ENCODE measurements at regions not wholly inside any gene's neighbourhood (a gene's known extent, or its start where the extent isn't known, plus 50 kb on each side); places are given as distances from the start of the nearest gene placed in this dataset.

GRCh38 chr7:25395976-25396375 is 167.7 kb upstream of the NPVF start:
- no peak for DNase-seq (ENCODE audit: low spot score)

GRCh38 chr7:25396668-25397067 is 168.4 kb upstream of the NPVF start:
- no peak for DNase-seq (ENCODE audit: low spot score)

GRCh38 chr7:25398418-25398817 is 170.1 kb upstream of the NPVF start:
- DNase-seq (ENCODE audit: low spot score): no peak

- no peak for DNase-seq (ENCODE audit: low spot score)
Observed at GRCh38 chr7:25399000-25399750, 170.9 kb upstream of the NPVF start.

- DNase-seq (ENCODE audit: low spot score): no peak
Observed at GRCh38 chr7:25402532-25402931, 174.2 kb upstream of the NPVF start.

GRCh38 chr7:25405736-25406135 is 177.4 kb upstream of the NPVF start:
- no peak for DNase-seq (ENCODE audit: low spot score)

DNA sequence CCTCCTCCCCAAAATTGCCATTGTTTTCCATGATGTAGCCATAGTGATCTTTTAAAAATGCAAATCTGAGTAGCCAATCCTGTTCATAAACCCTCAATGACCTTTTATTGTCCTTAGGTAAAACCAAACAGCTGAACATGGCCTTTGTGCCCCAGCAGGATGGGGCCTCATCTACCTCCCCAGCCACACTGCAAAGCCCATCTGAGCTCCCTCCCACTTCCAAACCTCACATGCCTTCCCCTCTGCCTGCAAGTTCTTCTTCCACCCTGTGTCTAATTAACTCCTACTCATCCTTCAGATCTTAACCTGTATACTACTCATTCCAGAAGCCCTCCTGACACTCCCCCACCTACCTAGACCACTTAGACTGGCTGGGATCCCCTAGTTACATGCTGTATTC is 178.8 kb upstream of the NPVF start:
- no peak for DNase-seq (ENCODE audit: low spot score)

- DNase-seq (ENCODE audit: low spot score): no peak
Observed at GRCh38 chr7:25408012-25408687, 179.9 kb upstream of the NPVF start.

- no peak for DNase-seq (ENCODE audit: low spot score)
Observed at GRCh38 chr7:25408876-25409275, 180.6 kb upstream of the NPVF start.

DNA sequence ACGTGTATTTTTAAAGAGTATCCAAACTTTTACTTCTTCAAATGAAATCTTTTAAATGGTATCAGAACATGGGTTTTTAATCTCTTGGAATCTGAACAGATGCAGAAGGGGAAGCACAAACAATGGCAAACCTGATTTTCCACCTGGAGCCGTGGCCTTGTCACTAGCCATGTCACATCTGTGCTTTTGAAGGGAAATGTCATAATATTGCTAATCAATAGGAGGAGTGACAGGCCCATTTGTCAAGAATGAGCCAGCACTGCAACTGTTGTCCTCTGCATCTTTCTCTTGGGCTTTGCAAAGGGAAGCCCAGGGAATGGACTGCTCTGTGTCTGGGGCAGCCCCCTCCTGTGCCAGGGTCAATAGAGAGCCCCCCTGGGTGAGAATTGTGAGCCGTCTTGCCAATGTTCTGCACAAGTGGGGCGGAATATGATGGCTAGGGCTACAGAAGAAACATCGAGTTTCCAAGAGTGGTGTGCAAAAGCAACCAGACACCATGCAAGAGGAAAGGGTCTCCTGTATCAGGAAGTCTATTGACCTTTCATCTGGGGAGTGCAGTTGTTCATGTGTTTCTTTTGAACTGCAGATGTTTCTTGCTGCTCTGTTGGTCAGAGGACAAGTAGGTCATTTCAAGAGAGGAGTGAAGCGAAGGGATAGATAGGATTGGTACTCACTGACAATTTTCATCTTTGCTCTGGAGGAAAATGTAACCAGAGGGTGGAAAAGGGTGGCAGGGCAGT is 181.8 kb upstream of the NPVF start:
- DNase-seq (ENCODE audit: low spot score): no peak

- no peak for DNase-seq (ENCODE audit: low spot score)
Observed at GRCh38 chr7:25420771-25421170, 192.5 kb upstream of the NPVF start.

GRCh38 chr7:25424113-25424512 is 195.8 kb upstream of the NPVF start:
- no peak for DNase-seq (ENCODE audit: low spot score)

DNA sequence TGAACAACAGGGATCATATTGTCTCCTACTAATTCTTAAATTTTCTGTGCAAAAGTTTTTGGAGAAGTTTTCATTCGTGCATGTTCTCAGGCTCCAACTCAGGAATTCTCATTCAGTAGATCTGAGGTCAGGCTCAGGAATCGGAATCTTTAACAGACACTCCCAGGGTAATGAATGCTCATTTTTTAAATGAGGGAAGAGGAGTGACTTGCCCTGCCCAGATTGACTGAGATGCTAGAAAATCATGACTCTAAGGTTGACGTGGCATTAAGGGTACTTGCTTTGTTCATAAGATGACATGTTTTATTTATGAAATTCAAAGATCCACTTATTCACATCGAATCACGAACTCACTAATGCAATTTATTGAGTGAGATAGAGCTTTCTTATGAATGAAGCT is 196.6 kb upstream of the NPVF start:
- DNase-seq (ENCODE audit: low spot score): no peak

- no peak for DNase-seq (ENCODE audit: low spot score)
Observed at GRCh38 chr7:25427721-25428120, 199.4 kb upstream of the NPVF start.

DNA sequence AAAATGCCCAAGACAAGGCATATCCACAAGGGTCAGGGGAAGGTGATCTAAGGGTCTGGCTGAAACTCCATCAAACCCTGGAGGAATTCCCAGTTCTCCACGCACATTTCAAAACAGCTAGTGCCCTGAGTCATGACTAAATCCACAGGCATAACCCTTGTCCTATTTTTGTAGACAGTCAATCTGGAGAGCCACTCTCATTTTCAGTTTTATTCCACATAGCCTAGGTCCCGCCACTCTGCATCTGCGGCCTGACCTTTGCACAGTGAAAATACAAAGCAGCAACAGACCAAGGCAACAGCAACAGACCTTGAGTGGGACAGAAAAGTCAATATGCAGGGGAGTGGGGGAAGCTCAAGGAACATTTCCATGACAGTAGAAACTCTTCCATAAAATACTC is 201.4 kb upstream of the NPVF start:
- no peak for DNase-seq (ENCODE audit: low spot score)

DNA sequence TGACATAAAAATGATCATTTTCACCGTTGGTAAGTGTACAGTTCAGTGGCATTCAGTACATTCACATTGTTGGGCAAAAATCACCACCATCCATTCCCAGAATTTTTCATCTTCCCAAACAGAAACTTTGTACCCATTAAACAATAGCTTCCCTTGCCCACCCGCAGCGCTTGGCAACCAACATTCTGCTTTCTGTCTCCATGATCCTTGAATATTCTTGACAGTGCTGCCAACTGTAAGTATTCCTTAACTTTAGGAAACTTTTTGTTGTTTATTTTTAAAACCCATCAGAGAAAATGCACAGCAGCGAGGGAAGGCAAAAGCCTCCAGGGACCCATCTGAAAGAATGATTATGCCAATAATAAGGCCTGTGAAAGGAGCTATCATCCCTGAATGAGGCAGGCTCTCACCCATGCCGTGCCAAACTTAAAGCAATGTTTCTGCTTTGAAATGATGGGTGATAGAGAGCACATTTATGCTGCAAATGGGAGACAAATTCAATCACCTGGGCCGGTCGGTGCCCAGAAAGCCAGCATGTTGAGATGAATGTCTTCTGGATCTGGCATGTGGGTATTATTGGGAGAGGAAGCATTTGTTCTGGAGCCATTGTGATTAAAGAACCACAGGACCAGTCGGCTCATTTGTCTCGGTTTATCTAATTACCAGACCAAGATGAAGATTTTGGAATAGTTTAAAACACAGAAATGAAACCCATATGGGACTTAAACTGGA is 202.1 kb upstream of the NPVF start:
- no peak for DNase-seq (ENCODE audit: low spot score)

- no peak for DNase-seq (ENCODE audit: low spot score)
Observed at GRCh38 chr7:25431956-25432450, 203.7 kb upstream of the NPVF start.

- DNase-seq (ENCODE audit: low spot score): no peak
Observed at GRCh38 chr7:25432807-25433206, 204.5 kb upstream of the NPVF start.

DNA sequence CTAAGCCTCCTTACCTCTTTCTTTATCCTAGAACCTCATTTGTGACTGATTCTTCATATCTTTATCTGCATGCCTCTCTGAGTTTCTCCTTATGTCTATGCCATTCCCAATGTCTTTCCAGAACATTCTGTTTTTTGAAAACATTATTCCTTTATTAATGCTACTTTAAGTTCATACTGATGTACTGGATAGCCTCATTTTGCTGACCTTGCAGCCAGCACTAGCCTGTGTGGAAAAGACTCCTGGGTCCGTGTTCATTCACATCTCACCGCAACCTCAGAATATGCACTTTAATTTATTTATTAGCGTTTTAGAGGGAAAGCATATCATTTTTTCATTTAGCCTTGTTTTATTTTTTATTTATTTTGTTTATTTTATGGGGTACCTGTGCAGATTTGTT is 208.1 kb upstream of the NPVF start:
- DNase-seq (ENCODE audit: low spot score): no peak

GRCh38 chr7:25437308-25437707 is 209.0 kb upstream of the NPVF start:
- no peak for DNase-seq (ENCODE audit: low spot score)

GRCh38 chr7:25444991-25445390 is 216.7 kb upstream of the NPVF start:
- no peak for DNase-seq (ENCODE audit: low spot score)

GRCh38 chr7:25448301-25448700 is 220.0 kb upstream of the NPVF start:
- no peak for DNase-seq (ENCODE audit: low spot score)

Measured in HuH-7.5 (cell line).